ENCODE measurements at regions not wholly inside any gene's neighbourhood (a gene's known extent, or its start where the extent isn't known, plus 50 kb on each side); places are given as distances from the start of the nearest gene placed in this dataset.
A peak's percentile ranks its signal among the peaks of the same experiment; 100 is the strongest.
"Not testable (repeated sequence)": the region's sequence is repeated elsewhere in the genome, so short reads cannot be mapped to it uniquely, and the experiment has no call there.

DNA sequence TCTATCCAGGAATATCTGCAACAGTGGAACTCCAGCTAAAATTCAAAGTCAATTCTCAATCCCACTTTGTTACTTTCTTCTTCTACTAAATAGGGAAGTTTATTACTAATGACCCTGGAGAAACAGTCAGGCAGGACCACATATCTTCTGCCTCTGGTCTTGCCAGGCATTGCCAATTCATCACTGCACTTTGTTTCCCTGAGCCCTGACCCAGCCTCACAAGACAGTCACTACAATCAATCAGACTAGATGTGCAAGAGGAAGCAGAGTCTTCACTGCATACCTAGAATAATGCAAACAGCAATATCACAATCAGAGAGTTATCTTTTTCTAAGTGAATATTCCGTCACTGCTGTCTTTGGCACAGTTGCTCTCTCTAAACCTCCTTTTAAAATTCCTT, 74.9 kb upstream of the GAS1 start:
- H3K9me2 ChIP-seq (ENCODE audit: insufficient read depth), result 0 out of 2 replicates have a peak, but pooled peaks cover 3% of the 10 kb centered on the region
- no peak for DNase-seq
- H3K36me3 ChIP-seq (ENCODE audit: low read depth), result no peaks in the 10 kb centered on the region
- no peaks in the 10 kb centered on the region for H3K27me3 ChIP-seq (replicated peaks; ENCODE audit: insufficient read depth)
- no peak overlapping the region for H2AFZ ChIP-seq
- 88 to 100% methylated on average over 1 of the region's 1 CpG for WGBS, 2 experiments (ENCODE audit: low coverage in 1 of 2, low lambda C conversion rate in 2 of 2, missing lambda C conversion rate in 2 of 2)
- no peak overlapping the region for H3K27ac ChIP-seq
- in situ Hi-C loops (cut with MboI), result no loop called here
- H3K9ac ChIP-seq, result no peak overlapping the region
- no peaks in the 10 kb centered on the region for H3K4me1 ChIP-seq (ENCODE audit: insufficient read depth)
- H3K9me3 ChIP-seq (ENCODE audit: low read depth), result no peaks in the 10 kb centered on the region
- no peak overlapping the region for H3K4me3 ChIP-seq
- TF ChIP-seq EZH2 (IDR thresholded peaks at IDR 0.05; ENCODE audit: insufficient read depth, poor library complexity, severe bottlenecking) (no peak), EZH2phosphoT487 (IDR thresholded peaks at IDR 0.05; ENCODE audit: insufficient read depth, low read depth) (no peak)
- no peaks in the 10 kb centered on the region for H4K20me1 ChIP-seq (ENCODE audit: insufficient read depth)
- no peaks in the 10 kb centered on the region for H3F3A ChIP-seq (ENCODE audit: insufficient read depth)
- no peaks in the 10 kb centered on the region for H3K79me2 ChIP-seq (ENCODE audit: insufficient read depth)
- H3K4me2 ChIP-seq (ENCODE audit: unreplicated experiment), result no peak overlapping the region

DNA sequence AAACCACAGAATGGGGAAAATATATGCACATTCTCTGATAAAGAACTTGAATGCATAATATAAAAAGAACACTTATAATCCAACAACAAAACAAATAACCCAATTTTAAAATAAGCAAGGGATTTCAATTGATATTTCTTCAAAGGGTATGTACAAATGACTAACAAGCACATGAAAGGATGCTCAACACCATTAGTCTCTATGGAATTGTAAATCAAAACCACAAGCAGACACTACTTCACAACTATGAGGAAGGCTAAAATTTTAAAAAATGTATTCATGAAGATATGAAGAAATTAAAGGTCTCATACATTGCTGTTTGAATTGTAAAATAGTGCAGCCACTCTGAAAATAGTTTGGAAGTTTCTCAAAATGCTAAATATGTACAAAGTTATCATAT, 78.9 kb upstream of the GAS1 start:
- TF ChIP-seq EZH2phosphoT487 (IDR thresholded peaks at IDR 0.05; ENCODE audit: insufficient read depth, low read depth) (no peak), EZH2 (IDR thresholded peaks at IDR 0.05; ENCODE audit: insufficient read depth, poor library complexity, severe bottlenecking) (no peak)
- no peak overlapping the region for H2AFZ ChIP-seq
- H3K4me2 ChIP-seq (ENCODE audit: unreplicated experiment), result no peak overlapping the region
- H3K4me3 ChIP-seq, result no peak overlapping the region
- H3K27ac ChIP-seq, result no peak overlapping the region
- in situ Hi-C loops (cut with MboI), result no loop called here
- no peaks in the 10 kb centered on the region for H3K4me1 ChIP-seq (ENCODE audit: insufficient read depth)
- no peaks in the 10 kb centered on the region for H3K36me3 ChIP-seq (ENCODE audit: low read depth)
- no peaks in the 10 kb centered on the region for H3K79me2 ChIP-seq (ENCODE audit: insufficient read depth)
- no peaks in the 10 kb centered on the region for H3K9me2 ChIP-seq (ENCODE audit: insufficient read depth)
- no peaks in the 10 kb centered on the region for H3F3A ChIP-seq (ENCODE audit: insufficient read depth)
- H3K9ac ChIP-seq, result no peak overlapping the region
- no peak for DNase-seq
- no peaks in the 10 kb centered on the region for H3K9me3 ChIP-seq (ENCODE audit: low read depth)
- no peaks in the 10 kb centered on the region for H3K27me3 ChIP-seq (replicated peaks; ENCODE audit: insufficient read depth)
- H4K20me1 ChIP-seq (ENCODE audit: insufficient read depth), result no peaks in the 10 kb centered on the region

DNA sequence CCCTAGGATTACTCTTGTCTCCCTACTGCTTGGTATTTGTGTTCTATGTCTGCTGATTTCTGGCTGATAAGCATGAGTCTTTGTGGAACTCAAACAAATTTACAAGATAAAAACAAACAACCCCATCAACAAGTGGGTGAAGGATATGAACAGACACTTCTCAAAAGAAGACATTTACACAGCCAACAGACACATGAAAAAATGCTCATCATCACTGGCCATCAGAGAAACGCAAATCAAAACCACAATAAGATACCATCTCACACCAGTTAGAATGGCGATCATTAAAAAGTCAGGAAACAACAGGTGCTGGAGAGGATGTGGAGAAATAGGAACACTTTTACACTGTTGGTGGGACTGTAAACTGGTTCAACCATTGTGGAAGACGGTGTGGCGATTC, 81.5 kb upstream of the GAS1 start:
- H3K4me1 ChIP-seq (ENCODE audit: insufficient read depth); H3K9ac ChIP-seq; H3K9me3 ChIP-seq (ENCODE audit: low read depth); H3K9me2 ChIP-seq (ENCODE audit: insufficient read depth); H3K27me3 ChIP-seq (replicated peaks; ENCODE audit: insufficient read depth); H3K36me3 ChIP-seq (ENCODE audit: low read depth); H2AFZ ChIP-seq; H3F3A ChIP-seq (ENCODE audit: insufficient read depth); in situ Hi-C loops (cut with MboI); H3K27ac ChIP-seq; H3K79me2 ChIP-seq (ENCODE audit: insufficient read depth); H3K4me3 ChIP-seq; H4K20me1 ChIP-seq (ENCODE audit: insufficient read depth); DNase-seq; H3K4me2 ChIP-seq (ENCODE audit: unreplicated experiment): not testable (repeated sequence)
- 69 to 75% methylated on average over 4 of the region's 4 CpGs for WGBS, 2 experiments (ENCODE audit: low coverage in 1 of 2, low lambda C conversion rate in 2 of 2, missing lambda C conversion rate in 2 of 2)

DNA sequence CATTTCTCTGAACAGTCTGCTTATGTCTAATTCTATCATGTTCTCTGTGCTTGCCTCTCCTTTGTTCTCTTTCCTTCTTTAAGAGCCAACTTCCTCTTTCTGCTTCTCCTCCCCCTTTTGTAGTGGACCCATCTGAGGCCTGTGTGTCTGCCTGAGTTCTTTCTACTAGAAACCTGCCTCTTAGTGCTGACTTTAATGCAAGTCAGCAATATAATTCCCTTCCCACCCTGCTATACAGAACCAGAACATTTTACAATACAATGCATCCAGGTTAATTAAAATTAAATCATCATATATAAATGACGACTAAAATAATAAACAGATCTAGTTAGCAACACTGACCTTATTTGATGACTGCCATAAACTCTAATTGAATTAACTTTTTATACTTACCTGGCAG, 82.6 kb upstream of the GAS1 start:
- TF ChIP-seq EZH2 (IDR thresholded peaks at IDR 0.05; ENCODE audit: insufficient read depth, poor library complexity, severe bottlenecking), result no peak
- no peak for TF ChIP-seq EZH2phosphoT487 (IDR thresholded peaks at IDR 0.05; ENCODE audit: insufficient read depth, low read depth)
- Histone ChIP-seq H3K4me3 (no peak overlapping the region), H4K20me1 (ENCODE audit: insufficient read depth) (no peaks in the 10 kb centered on the region), H3K36me3 (ENCODE audit: low read depth) (no peaks in the 10 kb centered on the region), H3K4me2 (ENCODE audit: unreplicated experiment) (no peak overlapping the region), H2AFZ (no peak overlapping the region), H3K27ac (no peak overlapping the region), H3K4me1 (ENCODE audit: insufficient read depth) (peaks cover 18% of the 10 kb centered on the region), H3K9me2 (ENCODE audit: insufficient read depth) (no peaks in the 10 kb centered on the region), H3K79me2 (ENCODE audit: insufficient read depth) (no peaks in the 10 kb centered on the region), H3K9me3 (ENCODE audit: low read depth) (no peaks in the 10 kb centered on the region), H3K27me3 (replicated peaks; ENCODE audit: insufficient read depth) (no peaks in the 10 kb centered on the region), H3K9ac (no peak overlapping the region), H3F3A (ENCODE audit: insufficient read depth) (peaks cover 4% of the 10 kb centered on the region; the same call in 1 of the 2 replicates)
- 76 to 86% methylated on average over 1 of the region's 1 CpG for WGBS, 2 experiments (ENCODE audit: low coverage in 1 of 2, low lambda C conversion rate in 2 of 2, missing lambda C conversion rate in 2 of 2)
- in situ Hi-C loops (cut with MboI), result no loop called here
- no peak for DNase-seq

DNA sequence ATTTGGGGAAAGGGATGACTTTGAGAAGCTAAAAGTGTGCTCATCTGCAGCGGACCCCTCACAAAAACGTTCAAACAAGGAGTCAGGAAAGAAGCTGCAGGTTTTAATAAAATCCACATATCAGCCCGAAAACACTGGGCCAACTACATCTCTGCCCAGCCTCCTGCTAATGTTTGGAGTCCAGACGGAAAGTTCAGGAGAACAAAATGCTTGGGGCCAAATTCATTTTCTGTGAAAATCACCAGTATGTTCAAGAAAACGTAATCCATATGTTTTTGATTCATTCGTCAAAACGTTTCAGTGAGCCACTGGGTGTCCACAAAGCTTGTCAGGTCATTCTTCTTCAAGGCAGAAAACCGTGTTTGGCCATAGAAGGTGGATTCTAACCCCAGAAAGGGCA, 87.5 kb upstream of the GAS1 start:
- H3K36me3 ChIP-seq (ENCODE audit: low read depth), result no peaks in the 10 kb centered on the region
- H3K4me2 ChIP-seq (ENCODE audit: unreplicated experiment), result peak overlapping the region; percentile 65
- no peak for TF ChIP-seq EZH2phosphoT487 (IDR thresholded peaks at IDR 0.05; ENCODE audit: insufficient read depth, low read depth)
- TF ChIP-seq EZH2 (IDR thresholded peaks at IDR 0.05; ENCODE audit: insufficient read depth, poor library complexity, severe bottlenecking), result no peak
- peaks cover 17% of the 10 kb centered on the region; the same call in 1 of the 2 replicates for H3F3A ChIP-seq (ENCODE audit: insufficient read depth)
- no peaks in the 10 kb centered on the region for H3K79me2 ChIP-seq (ENCODE audit: insufficient read depth)
- DNase-seq, result peak; percentile 48
- H3K4me3 ChIP-seq, result 0 out of 2 replicates have a peak overlapping the region, but pooled peaks have one; percentile 28
- H4K20me1 ChIP-seq (ENCODE audit: insufficient read depth), result no peaks in the 10 kb centered on the region
- H3K27me3 ChIP-seq (replicated peaks; ENCODE audit: insufficient read depth), result no peaks in the 10 kb centered on the region
- 15 to 18% methylated on average over 8 of the region's 8 CpGs for WGBS, 2 experiments (ENCODE audit: low coverage in 1 of 2, low lambda C conversion rate in 2 of 2, missing lambda C conversion rate in 2 of 2)
- H3K9ac ChIP-seq, result peak overlapping the region; percentile 40; the same call in 1 of the 2 replicates
- H3K9me2 ChIP-seq (ENCODE audit: insufficient read depth), result no peaks in the 10 kb centered on the region
- H3K4me1 ChIP-seq (ENCODE audit: insufficient read depth), result peaks cover 35% of the 10 kb centered on the region
- in situ Hi-C loops (cut with MboI), result no loop called here
- H3K9me3 ChIP-seq (ENCODE audit: low read depth), result no peaks in the 10 kb centered on the region
- peak overlapping the region; percentile 36 for H2AFZ ChIP-seq
- peak overlapping the region; percentile 42 for H3K27ac ChIP-seq
